Prostate gland (tissue), 2 donors: ENCODE measurements at regions not wholly inside any gene's neighbourhood (a gene's known extent, or its start where the extent isn't known, plus 50 kb on each side); places are given as distances from the start of the nearest gene placed in this dataset.

ENCODE experiments used
- DNase-seq: peaks from one replicate; pipeline ENCODE4 v3.0.0-alpha.2; 2019; ENCODE audit warnings: low spot score
- H3K27ac ChIP-seq, 2 donors: fragments of 200-600 bp; sonication (generic); 2 replicates each; pipeline ENCODE4 v1.5.1; 2017 to 2019
- H3K27me3 ChIP-seq: fragments of 200-600 bp; sonication (generic); replicated peaks from 2 replicates; pipeline ENCODE4 v1.5.1; 2019; ENCODE audit not compliant: insufficient read depth
- H3K36me3 ChIP-seq, 2 donors: fragments of 200-600 bp; sonication (generic); 1 replicate in 1 of 2; 2 replicates in 1 of 2; pipeline versions ENCODE4 v1.5.1 to v1.8.1; 2017 to 2019
- H3K4me1 ChIP-seq: fragments of 200-600 bp; sonication (generic); replicated peaks from 2 replicates; pipeline ENCODE4 v1.5.1; 2019
- H3K4me3 ChIP-seq, 2 donors: fragments of 200-600 bp; sonication (generic); 2 replicates each; pipeline ENCODE4 v1.5.1; 2017 to 2019
- H3K9me3 ChIP-seq: fragments of 200-600 bp; sonication (generic); 2 replicates; pipeline ENCODE4 v1.5.1; 2017
- CTCF ChIP-seq, 4 experiments: fragments of 200-600 bp in 2 of 4; fragments of 450-650 bp in 2 of 4; sonication (generic) in 2 of 4; IDR thresholded peaks; 1 replicate in 3 of 4; 2 replicates in 1 of 4; pipeline ENCODE4 v1.5.1; 2016 to 2019; ENCODE audit warnings: antibody characterized with exemption in 4 of 4, mild to moderate bottlenecking in 2 of 4, moderate library complexity in 2 of 4
- POLR2A ChIP-seq: fragments of 450-650 bp; IDR thresholded peaks from one replicate; pipeline ENCODE4 v1.6.1; 2016; ENCODE audit warnings: antibody characterized with exemption, mild to moderate bottlenecking
- POLR2AphosphoS5 ChIP-seq: sonication (generic); formaldehyde crosslinking; IDR thresholded peaks from one replicate; pipeline ENCODE4 v1.6.1; 2017; ENCODE audit warnings: antibody characterized with exemption
- WGBS: methylation state at CpG from one replicate; pipeline ENCODE4 v1.1.5; 2018; 5-methylcytosine and 5-hydroxymethylcytosine counted together
- intact Hi-C: fragments of 100-400 bp; cut with DNase I; formaldehyde crosslinking; loops from one replicate; pipeline ENCODE4 v1.14.2; 2022

- H3K4me1 ChIP-seq = no peaks in the 10 kb centered on the region
- no peak overlapping the region for H3K4me3 ChIP-seq
- WGBS = 59% methylated on average over 1 of the region's 1 CpG
- H3K36me3 ChIP-seq = no peaks in the 10 kb centered on the region
- H3K9me3 ChIP-seq = no peaks in the 10 kb centered on the region
- no peaks in the 10 kb centered on the region for H3K27me3 ChIP-seq
- DNase-seq = no peak
- intact Hi-C loops = no loop called here
- H3K27ac ChIP-seq = no peak overlapping the region
- TF ChIP-seq POLR2AphosphoS5 (no peak), POLR2A (no peak), CTCF (IDR thresholded peaks at IDR 0.05) (no peak)
These were observed 227.3 kb upstream of the CDH18 start for GRCh38 chr5:20215257-20215656.

DNA sequence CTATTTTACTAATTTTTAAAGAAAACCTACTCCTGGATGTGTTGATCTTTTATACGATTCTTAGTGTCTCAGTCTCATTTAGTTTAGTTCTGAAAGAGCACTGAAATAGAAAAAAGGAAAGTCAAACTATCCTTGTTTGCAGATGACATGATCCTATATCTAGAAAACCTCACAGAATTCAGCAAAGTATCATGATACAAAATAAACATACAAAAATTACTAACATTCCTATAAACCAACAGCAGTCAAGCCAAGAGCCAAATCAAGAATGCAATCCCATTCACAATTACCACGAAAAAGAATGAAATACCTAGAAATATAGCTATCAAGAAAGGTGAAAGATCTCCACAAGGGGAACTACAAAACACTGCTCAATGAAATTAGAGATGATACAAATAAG, 225.8 kb upstream of the CDH18 start:
- Histone ChIP-seq H3K36me3 (no peaks in the 10 kb centered on the region), H3K27me3 (no peaks in the 10 kb centered on the region), H3K9me3 (no peaks in the 10 kb centered on the region), H3K4me3 (no peak overlapping the region), H3K27ac (no peak overlapping the region), H3K4me1 (no peaks in the 10 kb centered on the region)
- no peak for DNase-seq
- intact Hi-C loops = no loop called here
- 78% methylated on average over 2 of the region's 2 CpGs for WGBS
- TF ChIP-seq POLR2A = no peak
- no peak for TF ChIP-seq CTCF (IDR thresholded peaks at IDR 0.05)
- TF ChIP-seq POLR2AphosphoS5 = no peak

- TF ChIP-seq CTCF (IDR thresholded peaks at IDR 0.05) (no peak), POLR2A (no peak), POLR2AphosphoS5 (no peak)
- Histone ChIP-seq H3K4me3 (no peak overlapping the region), H3K4me1 (no peaks in the 10 kb centered on the region), H3K36me3 (no peaks in the 10 kb centered on the region), H3K27ac (no peak overlapping the region), H3K9me3 (no peaks in the 10 kb centered on the region), H3K27me3 (no peaks in the 10 kb centered on the region)
- intact Hi-C loops = no loop called here
- no peak for DNase-seq
These were observed 224.7 kb upstream of the CDH18 start for GRCh38 chr5:20212701-20213100.

DNA sequence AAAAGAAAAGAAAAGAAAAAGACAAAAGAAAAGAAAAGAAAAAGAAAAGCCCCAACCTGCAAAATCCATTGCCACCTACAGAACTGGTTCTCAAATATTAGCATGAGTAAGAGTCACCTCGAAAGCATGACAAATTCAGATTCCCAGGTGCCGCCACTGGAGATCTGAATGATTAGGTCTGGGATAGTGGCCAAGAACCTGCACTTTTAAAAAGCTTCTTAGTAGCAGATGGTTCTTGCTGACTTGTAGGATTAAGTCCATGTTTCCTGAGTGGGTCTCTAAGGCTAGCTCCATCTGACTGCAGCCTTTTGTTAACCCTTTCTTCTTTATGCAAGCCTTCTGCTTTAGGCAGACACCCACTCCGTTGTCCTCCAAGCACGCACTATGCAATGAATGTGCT, 178.5 kb upstream of the CDH18 start:
- TF ChIP-seq POLR2A (no peak), CTCF (IDR thresholded peaks at IDR 0.05) (no peak), POLR2AphosphoS5 (no peak)
- H3K4me3 ChIP-seq = no peak overlapping the region
- H3K27ac ChIP-seq = no peak overlapping the region
- no peaks in the 10 kb centered on the region for H3K9me3 ChIP-seq
- H3K4me1 ChIP-seq = no peaks in the 10 kb centered on the region
- intact Hi-C loops = no loop called here
- no peak for DNase-seq
- no peaks in the 10 kb centered on the region for H3K36me3 ChIP-seq
- 56% methylated on average over 4 of the region's 4 CpGs for WGBS
- H3K27me3 ChIP-seq = no peaks in the 10 kb centered on the region

DNA sequence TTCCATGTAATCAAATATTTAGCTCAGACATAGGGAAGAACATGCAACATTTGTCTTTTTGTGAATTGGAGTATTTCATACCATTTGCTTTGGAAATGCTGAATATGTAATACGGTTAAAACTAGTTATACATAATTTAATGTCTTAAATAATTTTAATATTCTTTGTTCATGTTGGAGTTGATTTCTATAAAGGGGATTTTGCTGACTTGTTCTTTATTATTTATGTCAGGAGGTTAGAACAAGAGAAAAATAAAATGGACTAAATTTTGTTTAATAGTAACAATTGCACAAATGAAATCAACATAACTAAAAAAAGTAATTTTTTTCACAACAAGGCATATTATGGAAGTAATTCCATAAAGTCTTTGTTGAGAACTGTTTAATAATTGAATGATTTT, 170.0 kb upstream of the CDH18 start:
- H3K9me3 ChIP-seq = no peaks in the 10 kb centered on the region
- no peak overlapping the region for H3K4me3 ChIP-seq
- 61% methylated on average over 1 of the region's 1 CpG for WGBS
- H3K27me3 ChIP-seq = no peaks in the 10 kb centered on the region
- no peak for TF ChIP-seq POLR2A
- TF ChIP-seq POLR2AphosphoS5 = no peak
- TF ChIP-seq CTCF (IDR thresholded peaks at IDR 0.05) = no peak
- no peaks in the 10 kb centered on the region for H3K36me3 ChIP-seq
- H3K27ac ChIP-seq = no peak overlapping the region
- intact Hi-C loops = no loop called here
- no peaks in the 10 kb centered on the region for H3K4me1 ChIP-seq
- DNase-seq = no peak
